ENCODE measurements at regions not wholly inside any gene's neighbourhood (a gene's known extent, or its start where the extent isn't known, plus 50 kb on each side); places are given as distances from the start of the nearest gene placed in this dataset.

DNA sequence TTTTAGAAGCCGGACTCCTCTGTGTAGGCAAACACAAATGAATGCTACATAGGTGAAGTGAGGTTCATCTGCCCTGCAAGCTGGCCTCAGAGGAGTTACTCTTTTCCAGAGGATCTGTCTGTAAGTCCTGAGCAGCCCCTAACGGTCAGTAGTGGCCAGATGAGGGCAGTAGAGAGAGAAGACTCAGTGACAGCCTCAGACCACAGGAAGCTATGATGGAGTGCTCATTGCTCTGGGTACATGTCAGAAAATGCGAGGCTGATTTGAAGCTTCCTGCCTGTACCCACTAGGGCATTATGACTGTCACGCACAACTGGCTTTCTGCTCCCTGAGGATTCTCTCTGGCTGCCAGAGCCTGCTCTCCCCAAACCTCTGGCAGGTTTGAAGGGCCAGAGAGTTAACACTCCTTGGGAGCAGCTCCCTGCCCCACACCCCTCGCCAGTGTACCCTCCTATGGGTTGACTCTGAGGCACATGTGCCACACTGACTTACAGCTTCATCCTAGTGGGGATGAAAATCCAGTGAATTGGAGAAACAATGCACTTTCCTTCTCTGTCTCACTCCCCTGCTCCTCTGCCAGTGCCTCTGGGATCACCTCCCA lies 141.5 kb downstream of the GABRG2 start:
- no peaks in the 10 kb centered on the region for H3K27me3 ChIP-seq
- H3K4me1 ChIP-seq: no peaks in the 10 kb centered on the region
- TF ChIP-seq POLR2A (IDR thresholded peaks at IDR 0.05): no peak
- no peak for TF ChIP-seq POLR2AphosphoS5 (IDR thresholded peaks at IDR 0.05)
- TF ChIP-seq, protein P1, sequence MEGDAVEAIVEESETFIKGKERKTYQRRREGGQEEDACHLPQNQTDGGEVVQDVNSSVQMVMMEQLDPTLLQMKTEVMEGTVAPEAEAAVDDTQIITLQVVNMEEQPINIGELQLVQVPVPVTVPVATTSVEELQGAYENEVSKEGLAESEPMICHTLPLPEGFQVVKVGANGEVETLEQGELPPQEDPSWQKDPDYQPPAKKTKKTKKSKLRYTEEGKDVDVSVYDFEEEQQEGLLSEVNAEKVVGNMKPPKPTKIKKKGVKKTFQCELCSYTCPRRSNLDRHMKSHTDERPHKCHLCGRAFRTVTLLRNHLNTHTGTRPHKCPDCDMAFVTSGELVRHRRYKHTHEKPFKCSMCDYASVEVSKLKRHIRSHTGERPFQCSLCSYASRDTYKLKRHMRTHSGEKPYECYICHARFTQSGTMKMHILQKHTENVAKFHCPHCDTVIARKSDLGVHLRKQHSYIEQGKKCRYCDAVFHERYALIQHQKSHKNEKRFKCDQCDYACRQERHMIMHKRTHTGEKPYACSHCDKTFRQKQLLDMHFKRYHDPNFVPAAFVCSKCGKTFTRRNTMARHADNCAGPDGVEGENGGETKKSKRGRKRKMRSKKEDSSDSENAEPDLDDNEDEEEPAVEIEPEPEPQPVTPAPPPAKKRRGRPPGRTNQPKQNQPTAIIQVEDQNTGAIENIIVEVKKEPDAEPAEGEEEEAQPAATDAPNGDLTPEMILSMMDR (IDR thresholded peaks at IDR 0.05): peak in 1 of 3 donors; percentile 38
- no peak overlapping the region for H3K4me3 ChIP-seq
- H3K27ac ChIP-seq: no peak overlapping the region
- H3K9me3 ChIP-seq: no peaks in the 10 kb centered on the region
- no peak for DNase-seq (ENCODE audit: low spot score in 2 of 2)
- intact Hi-C loops (cut with DNase I; ENCODE audit: low total_unique reads): no loop called here
- H3K36me3 ChIP-seq: no peaks in the 10 kb centered on the region

DNA sequence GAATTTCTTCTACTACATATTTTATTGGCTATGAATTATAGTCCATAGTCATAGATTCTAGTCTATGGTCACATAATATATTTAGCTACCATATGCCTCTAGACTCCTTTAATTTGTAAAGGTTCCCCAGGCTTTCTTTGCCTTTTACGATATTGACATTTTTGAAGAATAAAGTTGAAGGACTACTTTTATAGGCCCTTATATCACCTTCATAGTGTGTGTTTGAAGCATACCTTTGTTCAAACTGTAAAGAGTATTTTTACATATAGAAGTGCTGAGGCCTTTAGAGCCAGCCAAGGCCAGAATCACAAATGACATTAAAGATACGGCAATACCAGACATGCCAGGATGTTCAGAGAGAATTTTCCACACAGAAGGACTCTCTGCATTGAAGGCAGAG lies 147.0 kb downstream of the GABRG2 start:
- Histone ChIP-seq H3K4me3 (no peak overlapping the region), H3K4me1 (no peaks in the 10 kb centered on the region), H3K27me3 (no peaks in the 10 kb centered on the region), H3K27ac (no peak overlapping the region), H3K9me3 (no peaks in the 10 kb centered on the region), H3K36me3 (no peaks in the 10 kb centered on the region)
- TF ChIP-seq POLR2A (IDR thresholded peaks at IDR 0.05): no peak
- intact Hi-C loops (cut with DNase I; ENCODE audit: low total_unique reads): no loop called here
- DNase-seq (ENCODE audit: low spot score in 2 of 2): no peak

DNA sequence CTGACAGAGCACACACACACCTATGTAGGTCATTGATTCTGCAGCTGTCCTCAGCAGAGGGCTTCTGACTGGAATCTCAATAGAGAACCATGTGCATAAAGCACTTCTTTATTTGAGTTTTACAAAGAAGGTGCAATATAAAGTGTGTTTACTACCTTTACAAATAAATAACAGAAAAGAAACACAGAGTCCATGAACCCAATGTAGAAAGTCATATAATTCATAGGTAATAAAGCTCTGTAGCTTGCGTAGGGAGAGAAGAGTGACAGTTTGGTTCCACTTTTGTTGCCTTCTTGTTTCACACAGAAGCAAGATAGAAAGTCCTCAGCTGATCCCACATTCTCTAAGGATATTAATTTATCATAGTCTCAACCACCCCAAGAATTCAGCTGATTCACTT lies 149.5 kb downstream of the GABRG2 start:
- H3K27me3 ChIP-seq: no peaks in the 10 kb centered on the region
- H3K36me3 ChIP-seq: no peaks in the 10 kb centered on the region
- H3K9me3 ChIP-seq: no peaks in the 10 kb centered on the region
- no peak overlapping the region for H3K4me3 ChIP-seq
- intact Hi-C loops (cut with DNase I; ENCODE audit: low total_unique reads): loop anchor here (5.0 kb wide), 1 partner anchor 35 kb away; no protein-coding TSS in a partner anchor
- H3K4me1 ChIP-seq: no peaks in the 10 kb centered on the region
- H3K27ac ChIP-seq: no peak overlapping the region
- TF ChIP-seq POLR2A (IDR thresholded peaks at IDR 0.05): no peak
- TF ChIP-seq POLR2AphosphoS5 (IDR thresholded peaks at IDR 0.05): no peak
- TF ChIP-seq, protein P1 (IDR thresholded peaks at IDR 0.05): no peak
- DNase-seq (ENCODE audit: low spot score in 2 of 2): no peak

DNA sequence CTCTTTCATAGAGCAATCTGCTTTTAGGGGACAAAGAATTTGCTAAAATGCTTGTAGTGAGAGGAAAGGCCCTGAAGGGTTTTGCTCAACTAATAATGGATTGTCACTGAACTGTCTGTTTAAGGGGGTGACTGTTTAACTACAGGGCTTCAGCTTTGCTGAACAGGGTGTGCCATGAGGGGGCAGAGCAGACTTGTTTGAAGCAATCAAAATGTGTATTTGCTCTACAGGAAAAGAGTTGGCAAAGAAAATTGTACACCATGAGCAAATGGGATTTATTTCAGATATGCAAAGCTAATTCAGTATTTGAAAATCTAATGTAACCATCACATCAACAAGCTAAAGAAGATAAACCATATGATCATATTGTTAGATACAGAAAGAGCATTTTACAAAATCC lies 154.3 kb downstream of the GABRG2 start:
- intact Hi-C loops (cut with DNase I; ENCODE audit: low total_unique reads): no loop called here
- no peak overlapping the region for H3K4me3 ChIP-seq
- H3K36me3 ChIP-seq: no peaks in the 10 kb centered on the region
- H3K27ac ChIP-seq: no peak overlapping the region
- H3K4me1 ChIP-seq: no peaks in the 10 kb centered on the region
- no peaks in the 10 kb centered on the region for H3K27me3 ChIP-seq
- TF ChIP-seq POLR2A (IDR thresholded peaks at IDR 0.05): no peak
- TF ChIP-seq, protein P1 (IDR thresholded peaks at IDR 0.05): no peak
- no peak for DNase-seq (ENCODE audit: low spot score in 2 of 2)
- peaks cover 0 to 8% of the 10 kb centered on the region in 2 donors for H3K9me3 ChIP-seq

DNA sequence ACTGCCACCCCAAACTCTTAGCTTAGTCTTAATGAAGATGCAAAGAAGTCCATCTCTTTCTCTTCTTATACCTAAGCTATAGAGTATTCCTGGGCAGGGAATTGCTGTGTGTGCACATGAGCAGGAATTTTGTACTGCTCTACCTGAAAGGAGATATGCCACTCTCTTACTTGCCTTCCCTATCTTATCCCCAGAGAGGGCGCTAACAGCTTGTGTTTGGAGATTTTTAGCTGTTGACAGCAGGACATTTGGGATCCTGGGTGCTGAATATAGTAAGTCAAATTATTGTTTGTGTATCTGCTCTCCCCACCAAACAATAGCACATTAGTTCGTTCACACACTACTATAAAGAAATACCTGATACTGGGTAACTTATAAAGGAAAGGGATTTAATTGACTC lies 159.5 kb downstream of the GABRG2 start:
- H3K27me3 ChIP-seq: no peaks in the 10 kb centered on the region
- H3K4me1 ChIP-seq: no peaks in the 10 kb centered on the region
- no peaks in the 10 kb centered on the region for H3K36me3 ChIP-seq
- TF ChIP-seq, protein P1 (IDR thresholded peaks at IDR 0.05): no peak
- TF ChIP-seq POLR2A (IDR thresholded peaks at IDR 0.05) (no peak), POLR2AphosphoS5 (IDR thresholded peaks at IDR 0.05) (no peak)
- H3K27ac ChIP-seq: no peak overlapping the region
- no peak for DNase-seq (ENCODE audit: low spot score in 2 of 2)
- intact Hi-C loops (cut with DNase I; ENCODE audit: low total_unique reads): no loop called here
- H3K4me3 ChIP-seq: no peak overlapping the region
- peaks cover 0 to 8% of the 10 kb centered on the region in 2 donors for H3K9me3 ChIP-seq

DNA sequence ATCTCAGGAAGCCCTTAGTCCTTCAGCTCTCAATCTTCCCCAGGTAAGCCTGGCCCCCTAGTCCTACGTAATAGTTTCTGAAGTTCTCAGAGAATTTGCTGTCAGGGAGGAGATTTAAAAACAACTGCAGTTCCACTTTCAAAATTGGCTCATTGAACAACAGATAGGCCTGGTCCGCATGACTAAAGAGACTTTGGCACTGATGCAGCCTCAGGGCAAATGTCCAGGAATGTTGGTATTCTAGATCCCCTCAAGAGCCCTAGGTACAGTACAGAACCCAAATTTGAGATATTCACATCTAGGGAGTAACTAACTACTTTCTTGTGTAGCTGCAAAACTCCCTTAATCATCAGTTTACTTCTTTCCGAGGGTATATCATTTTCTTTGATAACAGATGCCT lies 162.8 kb downstream of the GABRG2 start:
- H3K4me3 ChIP-seq: no peak overlapping the region
- no peaks in the 10 kb centered on the region for H3K27me3 ChIP-seq
- no peak for TF ChIP-seq POLR2A (IDR thresholded peaks at IDR 0.05)
- TF ChIP-seq, protein P1 (IDR thresholded peaks at IDR 0.05): no peak
- no peak for TF ChIP-seq POLR2AphosphoS5 (IDR thresholded peaks at IDR 0.05)
- no peaks in the 10 kb centered on the region for H3K9me3 ChIP-seq
- H3K36me3 ChIP-seq: no peaks in the 10 kb centered on the region
- no peak for DNase-seq (ENCODE audit: low spot score in 2 of 2)
- H3K4me1 ChIP-seq: no peaks in the 10 kb centered on the region
- intact Hi-C loops (cut with DNase I; ENCODE audit: low total_unique reads): loop anchor here (5.0 kb wide), 1 partner anchor 328 kb away; no protein-coding TSS in a partner anchor
- no peak overlapping the region for H3K27ac ChIP-seq

Measured in breast epithelium (tissue), 4 donors.